PFSK-1 (cell line): ENCODE measurements at regions not wholly inside any gene's neighbourhood (a gene's known extent, or its start where the extent isn't known, plus 50 kb on each side); places are given as distances from the start of the nearest gene placed in this dataset.

ENCODE experiments used
- FOXP2 ChIP-seq: optimal IDR thresholded peaks from 2 replicates; pipeline ENCODE3; 2011; ENCODE audit warnings: borderline replicate concordance, control low read depth, inconsistent platforms; ENCODE audit not compliant: insufficient read depth; ENCODE audit errors: extremely low read length, extremely low read depth
- POLR2AphosphoS5 ChIP-seq: IDR thresholded peaks from 2 replicates; pipeline ENCODE4 v1.6.1; 2012; ENCODE audit warnings: low read depth, mild to moderate bottlenecking, control low read depth, low read length, moderate library complexity
- REST ChIP-seq, 2 experiments: IDR thresholded peaks; 2 replicates each; pipeline versions ENCODE4 v1.6.1 to v1.8.0; 2011 to 2012; ENCODE audit warnings: low read depth in 2 of 2, low read length in 2 of 2, control low read depth in 1 of 2, inconsistent platforms in 1 of 2, mild to moderate bottlenecking in 1 of 2, moderate library complexity in 1 of 2; ENCODE audit not compliant: insufficient read depth in 1 of 2
- SIN3A ChIP-seq: IDR thresholded peaks from 2 replicates; pipeline ENCODE4 v1.6.1; 2012; ENCODE audit warnings: mild to moderate bottlenecking, low read length, moderate library complexity, borderline replicate concordance; ENCODE audit not compliant: insufficient read depth
- TAF1 ChIP-seq: IDR thresholded peaks from 2 replicates; pipeline ENCODE4 v1.6.1; 2012; ENCODE audit warnings: low read length, control low read depth, borderline replicate concordance; ENCODE audit not compliant: insufficient read depth

- TF ChIP-seq POLR2AphosphoS5 (no peak), TAF1 (no peak), FOXP2 (no peak), REST (IDR thresholded peaks at IDR 0.05; ENCODE audit: insufficient read depth in 1 of 2, low read depth in 2 of 2, low read length in 2 of 2) (no peak), SIN3A (no peak)
Measured at GRCh38 chr6:92879526-92879925, 539.8 kb downstream of the EPHA7 start.
